Breast epithelium (tissue), 3 donors: ENCODE measurements at regions not wholly inside any gene's neighbourhood (a gene's known extent, or its start where the extent isn't known, plus 50 kb on each side); places are given as distances from the start of the nearest gene placed in this dataset.

ENCODE experiments used
- POLR2A ChIP-seq: fragments of 450-650 bp; IDR thresholded peaks from one replicate; pipeline ENCODE4 v1.6.1; 2016; ENCODE audit warnings: antibody characterized with exemption, mild to moderate bottlenecking, moderate library complexity
- POLR2AphosphoS5 ChIP-seq, 3 donors: sonication (generic); formaldehyde crosslinking; IDR thresholded peaks; one replicate each; pipeline ENCODE4 v1.6.1; 2017; ENCODE audit warnings: antibody characterized with exemption in 3 of 3
- TF ChIP-seq, protein P1 (sequence below), 3 donors: fragments of 450-650 bp; IDR thresholded peaks; one replicate each; pipeline ENCODE4 v1.5.1; 2016 to 2017; ENCODE audit warnings: antibody characterized with exemption in 3 of 3, mild to moderate bottlenecking in 3 of 3, moderate library complexity in 3 of 3

DNA sequence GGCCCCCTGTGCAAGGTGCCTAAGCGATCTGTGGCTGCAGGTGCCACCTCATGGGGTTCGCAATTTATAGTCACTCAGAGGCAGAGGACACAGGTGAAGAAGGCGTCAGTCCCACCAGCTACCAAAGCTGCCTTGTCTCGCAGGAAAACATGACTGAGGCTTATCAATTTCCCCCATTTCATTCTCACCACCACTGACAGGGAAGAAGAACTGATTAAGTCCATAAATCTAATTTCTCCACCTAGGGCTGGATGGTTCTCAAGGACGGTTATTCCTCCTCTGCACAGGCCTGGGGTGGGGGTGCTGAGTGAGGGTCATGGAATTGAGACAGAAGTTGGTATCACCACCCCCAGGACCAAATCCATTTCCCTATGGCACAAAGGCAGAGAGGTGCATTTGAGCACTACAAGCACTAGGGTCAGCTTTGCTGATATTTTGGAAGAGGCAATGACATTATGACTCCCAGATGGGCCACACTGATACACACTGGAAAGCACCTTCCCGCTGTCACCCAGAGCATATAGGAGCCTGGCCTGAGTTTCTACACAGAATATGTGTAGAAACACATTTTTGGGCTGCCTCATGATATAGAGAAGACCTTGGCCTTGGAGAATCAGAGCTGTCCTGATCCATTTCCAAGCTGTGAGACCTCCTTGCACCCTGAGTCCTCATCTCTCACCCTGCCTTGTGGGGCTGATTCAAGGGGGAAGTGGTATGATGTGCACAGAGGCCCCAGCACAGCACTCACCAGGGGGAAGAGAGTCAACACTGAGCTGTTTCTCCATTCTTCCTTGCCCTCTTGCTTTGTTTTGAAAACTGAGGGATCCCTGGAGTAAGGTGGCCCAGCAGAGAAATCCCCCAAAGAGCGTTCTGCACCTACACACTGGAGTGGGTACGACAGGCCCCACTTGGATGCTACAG is 59.4 kb downstream of the PITPNM2 start:
- TF ChIP-seq, protein P1, sequence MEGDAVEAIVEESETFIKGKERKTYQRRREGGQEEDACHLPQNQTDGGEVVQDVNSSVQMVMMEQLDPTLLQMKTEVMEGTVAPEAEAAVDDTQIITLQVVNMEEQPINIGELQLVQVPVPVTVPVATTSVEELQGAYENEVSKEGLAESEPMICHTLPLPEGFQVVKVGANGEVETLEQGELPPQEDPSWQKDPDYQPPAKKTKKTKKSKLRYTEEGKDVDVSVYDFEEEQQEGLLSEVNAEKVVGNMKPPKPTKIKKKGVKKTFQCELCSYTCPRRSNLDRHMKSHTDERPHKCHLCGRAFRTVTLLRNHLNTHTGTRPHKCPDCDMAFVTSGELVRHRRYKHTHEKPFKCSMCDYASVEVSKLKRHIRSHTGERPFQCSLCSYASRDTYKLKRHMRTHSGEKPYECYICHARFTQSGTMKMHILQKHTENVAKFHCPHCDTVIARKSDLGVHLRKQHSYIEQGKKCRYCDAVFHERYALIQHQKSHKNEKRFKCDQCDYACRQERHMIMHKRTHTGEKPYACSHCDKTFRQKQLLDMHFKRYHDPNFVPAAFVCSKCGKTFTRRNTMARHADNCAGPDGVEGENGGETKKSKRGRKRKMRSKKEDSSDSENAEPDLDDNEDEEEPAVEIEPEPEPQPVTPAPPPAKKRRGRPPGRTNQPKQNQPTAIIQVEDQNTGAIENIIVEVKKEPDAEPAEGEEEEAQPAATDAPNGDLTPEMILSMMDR (IDR thresholded peaks at IDR 0.05): no peak
- TF ChIP-seq POLR2AphosphoS5 (IDR thresholded peaks at IDR 0.05) (no peak), POLR2A (no peak)
